ENCODE measurements at regions not wholly inside any gene's neighbourhood (a gene's known extent, or its start where the extent isn't known, plus 50 kb on each side); places are given as distances from the start of the nearest gene placed in this dataset.
A peak's percentile ranks its signal among the peaks of the same experiment; 100 is the strongest.
"Not testable (repeated sequence)": the region's sequence is repeated elsewhere in the genome, so short reads cannot be mapped to it uniquely, and the experiment has no call there.

- H3K9me3 ChIP-seq (ENCODE audit: insufficient read depth, low read depth, low read length): no peaks in the 10 kb centered on the region
- peak overlapping the region; percentile 87 for H3K4me3 ChIP-seq (ENCODE audit: low read length)
- H3K36me3 ChIP-seq (ENCODE audit: insufficient read depth, low read depth, low read length): peaks cover 14% of the 10 kb centered on the region
- H3K27ac ChIP-seq (ENCODE audit: low read length): no peak overlapping the region
- H3K9ac ChIP-seq (ENCODE audit: low read depth, low read length): peak overlapping the region; percentile 79; the same call in 1 of the 2 replicates
- H3K27me3 ChIP-seq (ENCODE audit: insufficient read depth, low read length): no peaks in the 10 kb centered on the region
- H3K4me1 ChIP-seq (ENCODE audit: insufficient read depth, low read length): no peaks in the 10 kb centered on the region
Observed at GRCh38 chr7:67301667-67302066, 305.0 kb downstream of the TYW1 start.

GRCh38 chr7:67302113-67303039 is 305.7 kb downstream of the TYW1 start:
- Histone ChIP-seq H3K27me3 (ENCODE audit: insufficient read depth, low read length) (no peaks in the 10 kb centered on the region), H3K9ac (ENCODE audit: low read depth, low read length) (peak overlapping the region; percentile 86), H3K27ac (ENCODE audit: low read length) (peak overlapping the region; percentile 71), H3K4me1 (ENCODE audit: insufficient read depth, low read length) (no peaks in the 10 kb centered on the region), H3K9me3 (ENCODE audit: insufficient read depth, low read depth, low read length) (no peaks in the 10 kb centered on the region), H3K36me3 (ENCODE audit: insufficient read depth, low read depth, low read length) (peaks cover 20% of the 10 kb centered on the region), H3K4me3 (ENCODE audit: low read length) (peak overlapping the region; percentile 87)

DNA sequence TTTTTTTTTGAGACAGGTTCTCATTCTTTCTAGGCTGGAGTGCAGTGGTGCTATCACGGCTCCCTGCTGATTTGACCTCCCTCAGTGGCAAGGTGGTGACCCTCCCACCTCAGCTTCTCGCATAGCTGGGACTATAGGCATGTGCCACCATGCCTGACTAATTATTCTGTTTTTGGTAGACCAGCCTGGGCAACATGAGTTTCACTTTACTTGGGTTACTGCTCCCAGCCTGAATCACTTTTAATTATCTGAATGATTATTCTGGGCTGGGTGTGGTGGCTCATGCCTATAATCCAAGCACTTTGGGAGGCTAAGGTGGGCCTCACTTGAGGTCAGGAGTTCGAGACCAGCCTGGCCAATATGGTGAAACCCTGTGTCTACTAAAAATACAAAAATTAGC is 308.2 kb downstream of the TYW1 start:
- H3K36me3 ChIP-seq (ENCODE audit: insufficient read depth, low read depth, low read length): peaks cover 45% of the 10 kb centered on the region
- not testable (repeated sequence) for H3K4me3 ChIP-seq (ENCODE audit: low read length); H3K9me3 ChIP-seq (ENCODE audit: insufficient read depth, low read depth, low read length); H3K9ac ChIP-seq (ENCODE audit: low read depth, low read length); H3K27ac ChIP-seq (ENCODE audit: low read length); H3K4me1 ChIP-seq (ENCODE audit: insufficient read depth, low read length); H3K27me3 ChIP-seq (ENCODE audit: insufficient read depth, low read length)

GRCh38 chr7:67306331-67306730 is 309.7 kb downstream of the TYW1 start:
- Histone ChIP-seq H3K27me3 (ENCODE audit: insufficient read depth, low read length) (no peaks in the 10 kb centered on the region), H3K4me1 (ENCODE audit: insufficient read depth, low read length) (no peaks in the 10 kb centered on the region), H3K27ac (ENCODE audit: low read length) (no peak overlapping the region), H3K36me3 (ENCODE audit: insufficient read depth, low read depth, low read length) (peaks cover 59% of the 10 kb centered on the region), H3K9me3 (ENCODE audit: insufficient read depth, low read depth, low read length) (no peaks in the 10 kb centered on the region), H3K4me3 (ENCODE audit: low read length) (no peak overlapping the region), H3K9ac (ENCODE audit: low read depth, low read length) (no peak overlapping the region)

GRCh38 chr7:67309764-67310549 is 313.3 kb downstream of the TYW1 start:
- no peaks in the 10 kb centered on the region for H3K4me1 ChIP-seq (ENCODE audit: insufficient read depth, low read length)
- peaks cover 95% of the 10 kb centered on the region for H3K36me3 ChIP-seq (ENCODE audit: insufficient read depth, low read depth, low read length)
- no peak overlapping the region for H3K9ac ChIP-seq (ENCODE audit: low read depth, low read length)
- no peak overlapping the region for H3K27ac ChIP-seq (ENCODE audit: low read length)
- no peaks in the 10 kb centered on the region for H3K9me3 ChIP-seq (ENCODE audit: insufficient read depth, low read depth, low read length)
- no peak overlapping the region for H3K4me3 ChIP-seq (ENCODE audit: low read length)
- H3K27me3 ChIP-seq (ENCODE audit: insufficient read depth, low read length): no peaks in the 10 kb centered on the region

- Histone ChIP-seq H3K9me3 (ENCODE audit: insufficient read depth, low read depth, low read length) (no peaks in the 10 kb centered on the region), H3K27me3 (ENCODE audit: insufficient read depth, low read length) (no peaks in the 10 kb centered on the region), H3K36me3 (ENCODE audit: insufficient read depth, low read depth, low read length) (peaks cover 89% of the 10 kb centered on the region), H3K4me1 (ENCODE audit: insufficient read depth, low read length) (no peaks in the 10 kb centered on the region), H3K4me3 (ENCODE audit: low read length) (no peak overlapping the region), H3K27ac (ENCODE audit: low read length) (no peak overlapping the region), H3K9ac (ENCODE audit: low read depth, low read length) (no peak overlapping the region)
Observed at GRCh38 chr7:67311901-67312300, 315.3 kb downstream of the TYW1 start.

GRCh38 chr7:67313213-67313612 is 316.6 kb downstream of the TYW1 start:
- H3K36me3 ChIP-seq (ENCODE audit: insufficient read depth, low read depth, low read length): peaks cover 87% of the 10 kb centered on the region
- no peaks in the 10 kb centered on the region for H3K27me3 ChIP-seq (ENCODE audit: insufficient read depth, low read length)

GRCh38 chr7:67316902-67317301 is 320.3 kb downstream of the TYW1 start:
- not testable (repeated sequence) for H3K27ac ChIP-seq (ENCODE audit: low read length); H3K4me1 ChIP-seq (ENCODE audit: insufficient read depth, low read length); H3K9me3 ChIP-seq (ENCODE audit: insufficient read depth, low read depth, low read length); H3K4me3 ChIP-seq (ENCODE audit: low read length); H3K9ac ChIP-seq (ENCODE audit: low read depth, low read length); H3K27me3 ChIP-seq (ENCODE audit: insufficient read depth, low read length)
- H3K36me3 ChIP-seq (ENCODE audit: insufficient read depth, low read depth, low read length): peaks cover 65% of the 10 kb centered on the region

More at GRCh38 chr7:67313213-67313612, 316.6 kb downstream of the TYW1 start:
- Histone ChIP-seq H3K4me1 (ENCODE audit: insufficient read depth, low read length) (no peaks in the 10 kb centered on the region), H3K9ac (ENCODE audit: low read depth, low read length) (no peak overlapping the region), H3K4me3 (ENCODE audit: low read length) (no peak overlapping the region), H3K9me3 (ENCODE audit: insufficient read depth, low read depth, low read length) (no peaks in the 10 kb centered on the region), H3K27ac (ENCODE audit: low read length) (no peak overlapping the region)

- H3K36me3 ChIP-seq (ENCODE audit: insufficient read depth, low read depth, low read length); H3K27me3 ChIP-seq (ENCODE audit: insufficient read depth, low read length); H3K27ac ChIP-seq (ENCODE audit: low read length); H3K9me3 ChIP-seq (ENCODE audit: insufficient read depth, low read depth, low read length); H3K4me3 ChIP-seq (ENCODE audit: low read length); H3K9ac ChIP-seq (ENCODE audit: low read depth, low read length); H3K4me1 ChIP-seq (ENCODE audit: insufficient read depth, low read length): not testable (repeated sequence)
Observed at GRCh38 chr7:67328257-67328656, 331.6 kb downstream of the TYW1 start.

DNA sequence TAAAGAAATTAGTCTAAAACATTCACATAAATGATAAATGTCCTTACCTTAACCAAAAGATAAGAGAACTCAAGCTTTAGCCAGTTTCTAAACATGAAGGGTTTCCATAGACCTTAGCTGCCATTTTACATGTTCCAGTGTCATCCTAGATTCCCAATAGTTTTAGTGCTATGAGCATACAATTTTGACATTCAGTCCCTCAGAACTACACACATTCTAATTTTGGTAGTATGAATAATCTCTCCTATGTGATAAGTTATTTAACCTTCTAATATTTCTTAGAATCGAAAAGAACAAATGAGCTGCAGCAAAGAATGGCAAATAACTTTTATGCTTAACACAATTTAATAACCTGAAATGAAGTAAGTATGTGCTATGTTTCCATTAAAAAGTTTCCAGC is 338.5 kb downstream of the TYW1 start:
- not testable (repeated sequence) for H3K27me3 ChIP-seq (ENCODE audit: insufficient read depth, low read length); H3K9ac ChIP-seq (ENCODE audit: low read depth, low read length); H3K4me3 ChIP-seq (ENCODE audit: low read length); H3K36me3 ChIP-seq (ENCODE audit: insufficient read depth, low read depth, low read length); H3K27ac ChIP-seq (ENCODE audit: low read length); H3K4me1 ChIP-seq (ENCODE audit: insufficient read depth, low read length); H3K9me3 ChIP-seq (ENCODE audit: insufficient read depth, low read depth, low read length)

- not testable (repeated sequence) for H3K9me3 ChIP-seq (ENCODE audit: insufficient read depth, low read depth, low read length); H3K27ac ChIP-seq (ENCODE audit: low read length); H3K36me3 ChIP-seq (ENCODE audit: insufficient read depth, low read depth, low read length); H3K27me3 ChIP-seq (ENCODE audit: insufficient read depth, low read length); H3K4me3 ChIP-seq (ENCODE audit: low read length); H3K4me1 ChIP-seq (ENCODE audit: insufficient read depth, low read length); H3K9ac ChIP-seq (ENCODE audit: low read depth, low read length)
Observed at GRCh38 chr7:67335663-67336062, 339.0 kb downstream of the TYW1 start.

DNA sequence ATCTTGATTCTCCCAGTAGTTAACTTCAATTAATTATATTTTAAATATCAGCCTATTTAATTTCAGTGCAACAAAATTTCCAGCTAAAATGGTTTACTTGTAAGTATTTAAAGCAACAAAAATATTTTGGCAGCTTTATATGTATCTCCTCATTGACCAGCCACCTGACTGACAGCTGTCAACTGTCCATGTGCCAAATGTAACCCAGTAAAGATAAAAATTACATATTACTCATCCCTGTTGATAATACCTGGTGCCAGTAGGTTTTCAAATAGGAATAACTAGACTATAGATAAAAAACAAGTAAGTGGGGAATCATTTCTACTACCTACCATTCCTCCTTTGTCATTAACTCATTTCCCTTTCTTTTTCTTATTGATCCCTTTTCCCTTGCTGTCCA is 341.9 kb downstream of the TYW1 start:
- H3K9ac ChIP-seq (ENCODE audit: low read depth, low read length); H3K9me3 ChIP-seq (ENCODE audit: insufficient read depth, low read depth, low read length); H3K27me3 ChIP-seq (ENCODE audit: insufficient read depth, low read length); H3K4me1 ChIP-seq (ENCODE audit: insufficient read depth, low read length); H3K4me3 ChIP-seq (ENCODE audit: low read length); H3K36me3 ChIP-seq (ENCODE audit: insufficient read depth, low read depth, low read length); H3K27ac ChIP-seq (ENCODE audit: low read length): not testable (repeated sequence)

Data from iPS-20b (cell line).